CD4-positive, CD25-positive, alpha-beta regulatory T cell (primary cell): ENCODE measurements at regions not wholly inside any gene's neighbourhood (a gene's known extent, or its start where the extent isn't known, plus 50 kb on each side); places are given as distances from the start of the nearest gene placed in this dataset.

ENCODE experiments used
- ATAC-seq, 2 donors: fragments of 150-1000 bp; cut with Tn5 transposase; one replicate each; pipeline ENCODE4 v1.10.0; 2021; ENCODE audit warnings: low read depth in 2 of 2, moderate number of reproducible peaks in 2 of 2, moderate library complexity in 1 of 2
- DNase-seq, 3 donors: peaks; one replicate each; pipeline versions ENCODE4 v3.0.0 to v3.0.0-alpha.2; 2012 to 2022; ENCODE audit warnings: mixed read lengths in 1 of 3
- H3K27ac ChIP-seq: one replicate; pipeline ENCODE4 v1.7.0; 2013; ENCODE audit warnings: mild to moderate bottlenecking, low read length; ENCODE audit not compliant: insufficient read depth, poor library complexity, severe bottlenecking
- H3K27me3 ChIP-seq: one replicate; pipeline ENCODE4 v1.7.0; 2013; ENCODE audit warnings: low read length; ENCODE audit not compliant: control insufficient read depth, insufficient read depth
- H3K36me3 ChIP-seq: one replicate; pipeline ENCODE4 v1.7.0; 2013; ENCODE audit warnings: mild to moderate bottlenecking, low read length, moderate library complexity; ENCODE audit not compliant: control insufficient read depth, insufficient read depth
- H3K4me1 ChIP-seq: 2 replicates; pipeline ENCODE4 v1.7.0; 2013; ENCODE audit warnings: mild to moderate bottlenecking, low read length; ENCODE audit not compliant: insufficient read depth, control insufficient read depth, poor library complexity, severe bottlenecking
- H3K4me3 ChIP-seq: one replicate; pipeline ENCODE4 v1.7.0; 2013; ENCODE audit warnings: low read depth, mild to moderate bottlenecking, low read length, moderate library complexity
- H3K9me3 ChIP-seq, 2 experiments: 1 replicate in 1 of 2; 2 replicates in 1 of 2; pipeline ENCODE4 v1.7.0; 2013; ENCODE audit warnings: low read length in 2 of 2, mild to moderate bottlenecking in 1 of 2, moderate library complexity in 1 of 2; ENCODE audit not compliant: control insufficient read depth in 2 of 2
- H3K27ac Mint-ChIP-seq, 3 donors: one replicate each; pipeline ENCODE4 v1.8.0; 2020 to 2022; ENCODE audit warnings: mild to moderate bottlenecking in 3 of 3, mixed read lengths in 3 of 3, moderate library complexity in 2 of 3
- H3K27me3 Mint-ChIP-seq: one replicate; pipeline ENCODE4 v1.8.0; 2022; ENCODE audit warnings: mild to moderate bottlenecking, mixed read lengths
- H3K36me3 Mint-ChIP-seq: one replicate; pipeline ENCODE4 v1.8.0; 2020; ENCODE audit warnings: mixed read lengths
- H3K4me1 Mint-ChIP-seq, 4 donors: one replicate each; pipeline ENCODE4 v1.8.0; 2020 to 2022; ENCODE audit warnings: mixed read lengths in 4 of 4, mild to moderate bottlenecking in 1 of 4
- H3K4me3 Mint-ChIP-seq, 4 donors: one replicate each; pipeline ENCODE4 v1.8.0; 2020 to 2022; ENCODE audit warnings: mild to moderate bottlenecking in 4 of 4, mixed read lengths in 4 of 4, moderate library complexity in 3 of 4
- H3K9me3 Mint-ChIP-seq, 7 donors: one replicate each; pipeline ENCODE4 v1.8.0; 2020 to 2022; ENCODE audit warnings: mixed read lengths in 7 of 7, mild to moderate bottlenecking in 3 of 7, moderate library complexity in 2 of 7

- H3K4me3 ChIP-seq, result no peak overlapping the region
- H3K27me3 ChIP-seq, result no peaks in the 10 kb centered on the region
- H3K27ac ChIP-seq, result no peak overlapping the region
- Mint-ChIP-seq H3K27me3 (no peaks in the 10 kb centered on the region), H3K4me1 (peaks cover 0 to 12% (median 4%) of the 10 kb centered on the region in 4 donors), H3K4me3 (no peak overlapping the region), H3K27ac (no peak overlapping the region), H3K9me3 (no peaks in the 10 kb centered on the region), H3K36me3 (no peaks in the 10 kb centered on the region)
- ATAC-seq, result no peak
- H3K9me3 ChIP-seq, result no peaks in the 10 kb centered on the region
- H3K4me1 ChIP-seq, result no peaks in the 10 kb centered on the region
- no peak for DNase-seq
- no peaks in the 10 kb centered on the region for H3K36me3 ChIP-seq
Measured at GRCh38 chr1:239829535-239829934, 262.1 kb upstream of the FMN2 start.

GRCh38 chr1:239831577-239832355 is 259.9 kb upstream of the FMN2 start:
- H3K27ac ChIP-seq, result no peak overlapping the region
- Mint-ChIP-seq H3K27me3 (no peaks in the 10 kb centered on the region), H3K27ac (peak overlapping the region in 1 of 3 donors; percentile 0), H3K4me1 (peaks cover 0 to 12% (median 4%) of the 10 kb centered on the region in 4 donors), H3K36me3 (no peaks in the 10 kb centered on the region), H3K4me3 (no peak overlapping the region), H3K9me3 (no peaks in the 10 kb centered on the region)
- no peak for ATAC-seq
- no peaks in the 10 kb centered on the region for H3K4me1 ChIP-seq
- no peak overlapping the region for H3K4me3 ChIP-seq
- DNase-seq, result no peak
- no peaks in the 10 kb centered on the region for H3K9me3 ChIP-seq
- H3K27me3 ChIP-seq, result no peaks in the 10 kb centered on the region
- H3K36me3 ChIP-seq, result no peaks in the 10 kb centered on the region

GRCh38 chr1:239833723-239834122 is 258.0 kb upstream of the FMN2 start:
- DNase-seq (no peak), ATAC-seq (no peak)
- H3K27me3 ChIP-seq, result no peaks in the 10 kb centered on the region
- H3K4me3 Mint-ChIP-seq, result no peak overlapping the region
- H3K9me3 ChIP-seq, result no peaks in the 10 kb centered on the region
- H3K27ac ChIP-seq, result no peak overlapping the region
- no peaks in the 10 kb centered on the region for H3K36me3 Mint-ChIP-seq
- peaks cover 0 to 12% (median 6%) of the 10 kb centered on the region in 4 donors for H3K4me1 Mint-ChIP-seq
- H3K4me3 ChIP-seq, result no peak overlapping the region
- peaks cover 0 to 2% (median 0%) of the 10 kb centered on the region in 7 donors for H3K9me3 Mint-ChIP-seq
- H3K27me3 Mint-ChIP-seq, result no peaks in the 10 kb centered on the region
- no peaks in the 10 kb centered on the region for H3K4me1 ChIP-seq
- H3K36me3 ChIP-seq, result no peaks in the 10 kb centered on the region
- H3K27ac Mint-ChIP-seq, result no peak overlapping the region

- no peaks in the 10 kb centered on the region for H3K9me3 ChIP-seq
- no peaks in the 10 kb centered on the region for H3K27me3 Mint-ChIP-seq
- H3K27ac Mint-ChIP-seq, result no peak overlapping the region
- peaks cover 0 to 12% (median 6%) of the 10 kb centered on the region in 4 donors for H3K4me1 Mint-ChIP-seq
- peaks cover 0 to 2% (median 0%) of the 10 kb centered on the region in 7 donors for H3K9me3 Mint-ChIP-seq
- no peak for ATAC-seq
- no peaks in the 10 kb centered on the region for H3K27me3 ChIP-seq
- H3K4me1 ChIP-seq, result no peaks in the 10 kb centered on the region
- H3K27ac ChIP-seq, result no peak overlapping the region
- H3K4me3 ChIP-seq, result no peak overlapping the region
- DNase-seq, result no peak
- H3K4me3 Mint-ChIP-seq, result no peak overlapping the region
- H3K36me3 ChIP-seq, result no peaks in the 10 kb centered on the region
- no peaks in the 10 kb centered on the region for H3K36me3 Mint-ChIP-seq
Measured at GRCh38 chr1:239835946-239836440, 255.7 kb upstream of the FMN2 start.

- Histone ChIP-seq H3K36me3 (no peaks in the 10 kb centered on the region), H3K9me3 (no peaks in the 10 kb centered on the region), H3K27ac (no peak overlapping the region), H3K4me1 (no peaks in the 10 kb centered on the region), H3K27me3 (no peaks in the 10 kb centered on the region), H3K4me3 (no peak overlapping the region)
- no peaks in the 10 kb centered on the region for H3K36me3 Mint-ChIP-seq
- H3K27me3 Mint-ChIP-seq, result no peaks in the 10 kb centered on the region
- no peak overlapping the region for H3K4me3 Mint-ChIP-seq
- peaks cover 0 to 4% (median 0%) of the 10 kb centered on the region in 7 donors for H3K9me3 Mint-ChIP-seq
- peaks cover 0 to 5% (median 0%) of the 10 kb centered on the region in 4 donors for H3K4me1 Mint-ChIP-seq
- no peak for ATAC-seq
- no peak overlapping the region for H3K27ac Mint-ChIP-seq
- DNase-seq, result no peak
Measured at GRCh38 chr1:239840336-239840735, 251.3 kb upstream of the FMN2 start.

- ATAC-seq, result no peak
- peaks cover 0 to 4% (median 0%) of the 10 kb centered on the region in 7 donors for H3K9me3 Mint-ChIP-seq
- no peaks in the 10 kb centered on the region for H3K9me3 ChIP-seq
- H3K4me3 ChIP-seq, result no peak overlapping the region
- DNase-seq, result no peak
- H3K36me3 Mint-ChIP-seq, result no peaks in the 10 kb centered on the region
- H3K4me3 Mint-ChIP-seq, result no peak overlapping the region
- no peaks in the 10 kb centered on the region for H3K27me3 ChIP-seq
- no peak overlapping the region for H3K27ac Mint-ChIP-seq
- no peaks in the 10 kb centered on the region for H3K4me1 ChIP-seq
- H3K4me1 Mint-ChIP-seq, result peaks cover 0 to 5% (median 0%) of the 10 kb centered on the region in 4 donors
- H3K27me3 Mint-ChIP-seq, result no peaks in the 10 kb centered on the region
- no peaks in the 10 kb centered on the region for H3K36me3 ChIP-seq
- H3K27ac ChIP-seq, result no peak overlapping the region
Measured at GRCh38 chr1:239840790-239841189, 250.9 kb upstream of the FMN2 start.

- Mint-ChIP-seq H3K4me1 (peaks cover 0 to 5% (median 0%) of the 10 kb centered on the region in 4 donors), H3K36me3 (no peaks in the 10 kb centered on the region), H3K27me3 (no peaks in the 10 kb centered on the region), H3K27ac (no peak overlapping the region), H3K4me3 (no peak overlapping the region), H3K9me3 (peaks cover 0 to 4% (median 0%) of the 10 kb centered on the region in 7 donors)
- Histone ChIP-seq H3K27ac (no peak overlapping the region), H3K27me3 (no peaks in the 10 kb centered on the region), H3K4me1 (no peaks in the 10 kb centered on the region), H3K36me3 (no peaks in the 10 kb centered on the region), H3K9me3 (no peaks in the 10 kb centered on the region), H3K4me3 (no peak overlapping the region)
- ATAC-seq, result no peak
- no peak for DNase-seq
Measured at GRCh38 chr1:239841631-239842030, 250.1 kb upstream of the FMN2 start.

GRCh38 chr1:239843541-239843940 is 248.1 kb upstream of the FMN2 start:
- Mint-ChIP-seq H3K9me3 (peaks cover 0 to 3% (median 0%) of the 10 kb centered on the region in 7 donors), H3K36me3 (no peaks in the 10 kb centered on the region), H3K4me3 (no peak overlapping the region), H3K27ac (no peak overlapping the region), H3K27me3 (peaks cover 6% of the 10 kb centered on the region), H3K4me1 (no peaks in the 10 kb centered on the region)
- Histone ChIP-seq H3K27ac (no peak overlapping the region), H3K9me3 (no peaks in the 10 kb centered on the region), H3K36me3 (no peaks in the 10 kb centered on the region), H3K4me1 (no peaks in the 10 kb centered on the region), H3K4me3 (no peak overlapping the region), H3K27me3 (no peaks in the 10 kb centered on the region)
- ATAC-seq, result no peak
- DNase-seq, result no peak
